PC-9 (cell line): ENCODE measurements at regions not wholly inside any gene's neighbourhood (a gene's known extent, or its start where the extent isn't known, plus 50 kb on each side); places are given as distances from the start of the nearest gene placed in this dataset.

Experiments used
- BruUV-seq: library from RNA; stranded (reverse); fragments of 400-500 nt; replicated peaks from 2 replicates; lab custom pipeline; 2021; lab: Mats Ljungman, UMichigan
- CTCF ChIA-PET: fragments of 300-600 bp; sonication (Branson Sonifier 250); formaldehyde crosslinking; loops from one replicate; lab custom pipeline; 2022; ENCODE audit warnings: antibody characterized with exemption; lab: Charles Lee
- POLR2A ChIA-PET: fragments of 300-600 bp; sonication (Branson Sonifier 250); formaldehyde crosslinking; loops from one replicate; lab custom pipeline; 2022; ENCODE audit warnings: antibody characterized with exemption; ENCODE audit not compliant: unreplicated experiment; lab: Charles Lee
- DNase-seq, 2 experiments: peaks; one replicate each; pipeline versions ENCODE4 v3.0.0 to v3.0.0-alpha.2; 2015 to 2022; ENCODE audit warnings: mixed read lengths in 1 of 2
- H2AFZ ChIP-seq: fragments of 200-600 bp; sonication (generic); 2 replicates; pipeline ENCODE4 v1.8.1; 2017; ENCODE audit warnings: antibody characterized with exemption
- H3F3A ChIP-seq: fragments of 200-600 bp; sonication (generic); 2 replicates; pipeline ENCODE4 v1.8.1; 2017; ENCODE audit warnings: antibody characterized with exemption, mild to moderate bottlenecking, low read depth; ENCODE audit not compliant: insufficient read depth
- H3K27ac ChIP-seq: fragments of 200-600 bp; sonication (generic); 2 replicates; pipeline ENCODE4 v1.6.1; 2016; ENCODE audit warnings: mixed run types
- H3K27me3 ChIP-seq: fragments of 200-600 bp; sonication (generic); 2 replicates; pipeline ENCODE4 v1.6.1; 2016; ENCODE audit warnings: low read depth, mixed run types; ENCODE audit not compliant: insufficient read depth
- H3K36me3 ChIP-seq: fragments of 200-600 bp; sonication (generic); 2 replicates; pipeline ENCODE4 v1.6.1; 2016; ENCODE audit warnings: low read depth, mixed run types
- H3K4me1 ChIP-seq: fragments of 200-600 bp; sonication (generic); replicated peaks from 2 replicates; pipeline ENCODE4 v1.6.1; 2016; ENCODE audit warnings: mixed run types; ENCODE audit not compliant: insufficient read depth
- H3K4me2 ChIP-seq: fragments of 200-600 bp; sonication (generic); 2 replicates; pipeline ENCODE4 v1.6.1; 2017; ENCODE audit warnings: mixed run types
- H3K4me3 ChIP-seq: fragments of 200-600 bp; sonication (generic); 2 replicates; pipeline ENCODE4 v1.6.1; 2016; ENCODE audit warnings: mixed run types
- H3K79me2 ChIP-seq: fragments of 200-600 bp; sonication (generic); 2 replicates; pipeline ENCODE4 v1.6.1; 2017; ENCODE audit warnings: low read depth, mixed run types
- H3K9me2 ChIP-seq: fragments of 200-600 bp; sonication (generic); 2 replicates; pipeline ENCODE4 v1.8.1; 2017; ENCODE audit warnings: mild to moderate bottlenecking; ENCODE audit not compliant: insufficient read depth
- H3K9me3 ChIP-seq: fragments of 200-600 bp; sonication (generic); 2 replicates; pipeline ENCODE4 v1.8.1; 2016; ENCODE audit warnings: low read depth; ENCODE audit not compliant: insufficient read depth
- H4K20me1 ChIP-seq: fragments of 200-600 bp; sonication (generic); 2 replicates; pipeline ENCODE4 v1.8.1; 2017; ENCODE audit not compliant: insufficient read depth
- CTCF ChIP-seq: fragments of 200-600 bp; sonication (generic); conservative IDR thresholded peaks from 2 replicates; pipeline ENCODE4 v1.6.1; 2017; ENCODE audit warnings: mixed run types, antibody characterized with exemption, mild to moderate bottlenecking, moderate library complexity
- EZH2 ChIP-seq: fragments of 200-600 bp; sonication (generic); IDR thresholded peaks from 2 replicates; pipeline ENCODE4 v1.8.0; 2017; ENCODE audit warnings: antibody characterized with exemption, low read depth
- intact Hi-C: fragments of 100-400 bp; cut with micrococcal nuclease; formaldehyde crosslinking; loops from one replicate; pipeline ENCODE4 v1.10.0; 2022; ENCODE audit not compliant: unreplicated experiment

GRCh38 chr2:30349691-30350090 is 97.4 kb upstream of the LCLAT1 start:
- Histone ChIP-seq H3F3A (no peaks in the 10 kb centered on the region), H3K4me3 (no peak overlapping the region), H3K9me2 (no peaks in the 10 kb centered on the region), H3K27me3 (no peaks in the 10 kb centered on the region), H3K79me2 (no peaks in the 10 kb centered on the region), H2AFZ (no peak overlapping the region), H3K4me2 (no peak overlapping the region), H3K9me3 (no peaks in the 10 kb centered on the region), H4K20me1 (no peaks in the 10 kb centered on the region), H3K27ac (no peak overlapping the region), H3K4me1 (no peaks in the 10 kb centered on the region), H3K36me3 (no peaks in the 10 kb centered on the region)
- no TSS peak for BruUV-seq
- ChIA-PET CTCF (no interaction called here), POLR2A (no interaction called here)
- intact Hi-C loops: no loop called here
- TF ChIP-seq CTCF: no peak
- no peak for DNase-seq

- TF ChIP-seq CTCF (no peak), EZH2 (no peak)
- Histone ChIP-seq H3K27ac (no peak overlapping the region), H4K20me1 (no peaks in the 10 kb centered on the region), H3K9me2 (no peaks in the 10 kb centered on the region), H3K9me3 (no peaks in the 10 kb centered on the region), H3K4me3 (no peak overlapping the region), H3K79me2 (no peaks in the 10 kb centered on the region), H3K4me2 (no peak overlapping the region), H3F3A (no peaks in the 10 kb centered on the region), H3K36me3 (no peaks in the 10 kb centered on the region), H3K4me1 (no peaks in the 10 kb centered on the region), H2AFZ (no peak overlapping the region), H3K27me3 (no peaks in the 10 kb centered on the region)
- no TSS peak for BruUV-seq
- ChIA-PET POLR2A (no interaction called here), CTCF (no interaction called here)
- intact Hi-C loops: no loop called here
- DNase-seq: no peak
Measured at GRCh38 chr2:30351116-30351515, 95.9 kb upstream of the LCLAT1 start.

- H3K4me3 ChIP-seq: no peak overlapping the region
- no peak overlapping the region for H2AFZ ChIP-seq
- CTCF ChIA-PET: no interaction called here
- H3F3A ChIP-seq: no peaks in the 10 kb centered on the region
- no peak overlapping the region for H3K27ac ChIP-seq
- H3K36me3 ChIP-seq: no peaks in the 10 kb centered on the region
- H3K27me3 ChIP-seq: no peaks in the 10 kb centered on the region
- no peak overlapping the region for H3K4me2 ChIP-seq
- no peak for DNase-seq
- no peak for TF ChIP-seq CTCF
- TF ChIP-seq EZH2: no peak
- POLR2A ChIA-PET: no interaction called here
- H3K4me1 ChIP-seq: no peaks in the 10 kb centered on the region
- H3K9me3 ChIP-seq: no peaks in the 10 kb centered on the region
- H3K9me2 ChIP-seq: no peaks in the 10 kb centered on the region
- intact Hi-C loops: no loop called here
- H3K79me2 ChIP-seq: no peaks in the 10 kb centered on the region
- no TSS peak for BruUV-seq
- H4K20me1 ChIP-seq: no peaks in the 10 kb centered on the region
Measured at GRCh38 chr2:30351949-30352348, 95.1 kb upstream of the LCLAT1 start.
